Glomerular endothelial cell (primary cell): ENCODE measurements at regions not wholly inside any gene's neighbourhood (a gene's known extent, or its start where the extent isn't known, plus 50 kb on each side); places are given as distances from the start of the nearest gene placed in this dataset.
A peak's percentile ranks its signal among the peaks of the same experiment; 100 is the strongest.

Experiments used
- DNase-seq: peaks from one replicate; pipeline ENCODE4 v3.0.0-alpha.2; 2011; ENCODE audit warnings: low read depth, low spot score; ENCODE audit errors: extremely low read depth

GRCh38 chr13:80754441-80754840 is 413.5 kb upstream of the SPRY2 start:
- DNase-seq, result no peak

GRCh38 chr13:80753866-80754265 is 412.9 kb upstream of the SPRY2 start:
- DNase-seq, result no peak

- no peak for DNase-seq
Observed at GRCh38 chr13:80751854-80752253, 410.9 kb upstream of the SPRY2 start.

- no peak for DNase-seq
Observed at GRCh38 chr13:80744147-80744914, 403.4 kb upstream of the SPRY2 start.

GRCh38 chr13:80742033-80742432 is 401.1 kb upstream of the SPRY2 start:
- DNase-seq, result peak; percentile 12

- no peak for DNase-seq
Observed at GRCh38 chr13:80740071-80740470, 399.1 kb upstream of the SPRY2 start.

GRCh38 chr13:80737513-80737912 is 396.6 kb upstream of the SPRY2 start:
- no peak for DNase-seq

GRCh38 chr13:80727321-80727975 is 386.5 kb upstream of the SPRY2 start:
- no peak for DNase-seq

- no peak for DNase-seq
Observed at GRCh38 chr13:80726868-80727267, 385.9 kb upstream of the SPRY2 start.

- DNase-seq, result no peak
Observed at GRCh38 chr13:80721689-80722088, 380.8 kb upstream of the SPRY2 start.

- DNase-seq, result no peak
Observed at GRCh38 chr13:80718970-80719369, 378.0 kb upstream of the SPRY2 start.

- DNase-seq, result no peak
Observed at GRCh38 chr13:80717776-80718175, 376.9 kb upstream of the SPRY2 start.

- DNase-seq, result no peak
Observed at GRCh38 chr13:80716610-80717081, 375.7 kb upstream of the SPRY2 start.

GRCh38 chr13:80712026-80712425 is 371.1 kb upstream of the SPRY2 start:
- no peak for DNase-seq

- no peak for DNase-seq
Observed at GRCh38 chr13:80708791-80709190, 367.9 kb upstream of the SPRY2 start.

GRCh38 chr13:80707000-80707983 is 366.4 kb upstream of the SPRY2 start:
- DNase-seq, result no peak

GRCh38 chr13:80706164-80706471 is 365.2 kb upstream of the SPRY2 start:
- DNase-seq, result no peak

- DNase-seq, result no peak
Observed at GRCh38 chr13:80705371-80706163, 364.6 kb upstream of the SPRY2 start.

- DNase-seq, result no peak
Observed at GRCh38 chr13:80704369-80704768, 363.4 kb upstream of the SPRY2 start.

- no peak for DNase-seq
Observed at GRCh38 chr13:80695841-80696240, 354.9 kb upstream of the SPRY2 start.
